ENCODE measurements at regions not wholly inside any gene's neighbourhood (a gene's known extent, or its start where the extent isn't known, plus 50 kb on each side); places are given as distances from the start of the nearest gene placed in this dataset.

DNA sequence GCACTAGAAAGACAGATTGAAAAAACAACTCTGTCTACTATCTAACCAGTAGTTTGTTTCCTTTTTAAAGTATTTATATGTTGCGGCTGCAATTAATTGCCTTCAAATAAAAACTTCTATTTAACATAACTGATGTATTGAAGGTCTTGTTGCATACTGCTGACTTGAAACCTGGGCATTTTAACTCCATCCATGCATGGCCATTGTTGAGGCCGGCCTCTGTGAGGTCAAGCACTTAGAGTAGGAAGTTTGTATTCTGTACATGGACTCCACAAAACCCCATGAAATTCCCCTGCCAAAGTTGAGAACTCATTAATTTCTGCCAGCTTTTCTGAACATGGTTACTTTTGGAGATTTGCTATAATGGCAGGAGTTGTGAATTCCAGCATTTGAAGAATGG is 150.6 kb downstream of the GAS1 start:
- no peak for DNase-seq
- Histone ChIP-seq H3K4me3 (no peak overlapping the region), H3K36me3 (no peaks in the 10 kb centered on the region), H3K27me3 (no peaks in the 10 kb centered on the region), H3K4me1 (peaks cover 0 to 8% (median 2%) of the 10 kb centered on the region in 4 donors), H3K9me3 (no peaks in the 10 kb centered on the region), H3K27ac (no peak overlapping the region)
- WGBS, 2 donors: 84 to 93% methylated on average over 2 of the region's 2 CpGs
- TF ChIP-seq POLR2A (IDR thresholded peaks at IDR 0.05) (no peak), EP300 (IDR thresholded peaks at IDR 0.05) (no peak), POLR2AphosphoS5 (IDR thresholded peaks at IDR 0.05) (no peak)
- TF ChIP-seq, protein P1, sequence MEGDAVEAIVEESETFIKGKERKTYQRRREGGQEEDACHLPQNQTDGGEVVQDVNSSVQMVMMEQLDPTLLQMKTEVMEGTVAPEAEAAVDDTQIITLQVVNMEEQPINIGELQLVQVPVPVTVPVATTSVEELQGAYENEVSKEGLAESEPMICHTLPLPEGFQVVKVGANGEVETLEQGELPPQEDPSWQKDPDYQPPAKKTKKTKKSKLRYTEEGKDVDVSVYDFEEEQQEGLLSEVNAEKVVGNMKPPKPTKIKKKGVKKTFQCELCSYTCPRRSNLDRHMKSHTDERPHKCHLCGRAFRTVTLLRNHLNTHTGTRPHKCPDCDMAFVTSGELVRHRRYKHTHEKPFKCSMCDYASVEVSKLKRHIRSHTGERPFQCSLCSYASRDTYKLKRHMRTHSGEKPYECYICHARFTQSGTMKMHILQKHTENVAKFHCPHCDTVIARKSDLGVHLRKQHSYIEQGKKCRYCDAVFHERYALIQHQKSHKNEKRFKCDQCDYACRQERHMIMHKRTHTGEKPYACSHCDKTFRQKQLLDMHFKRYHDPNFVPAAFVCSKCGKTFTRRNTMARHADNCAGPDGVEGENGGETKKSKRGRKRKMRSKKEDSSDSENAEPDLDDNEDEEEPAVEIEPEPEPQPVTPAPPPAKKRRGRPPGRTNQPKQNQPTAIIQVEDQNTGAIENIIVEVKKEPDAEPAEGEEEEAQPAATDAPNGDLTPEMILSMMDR (IDR thresholded peaks at IDR 0.05): no peak
- no peak for ATAC-seq (ENCODE audit: low FRiP score in 2 of 2)

DNA sequence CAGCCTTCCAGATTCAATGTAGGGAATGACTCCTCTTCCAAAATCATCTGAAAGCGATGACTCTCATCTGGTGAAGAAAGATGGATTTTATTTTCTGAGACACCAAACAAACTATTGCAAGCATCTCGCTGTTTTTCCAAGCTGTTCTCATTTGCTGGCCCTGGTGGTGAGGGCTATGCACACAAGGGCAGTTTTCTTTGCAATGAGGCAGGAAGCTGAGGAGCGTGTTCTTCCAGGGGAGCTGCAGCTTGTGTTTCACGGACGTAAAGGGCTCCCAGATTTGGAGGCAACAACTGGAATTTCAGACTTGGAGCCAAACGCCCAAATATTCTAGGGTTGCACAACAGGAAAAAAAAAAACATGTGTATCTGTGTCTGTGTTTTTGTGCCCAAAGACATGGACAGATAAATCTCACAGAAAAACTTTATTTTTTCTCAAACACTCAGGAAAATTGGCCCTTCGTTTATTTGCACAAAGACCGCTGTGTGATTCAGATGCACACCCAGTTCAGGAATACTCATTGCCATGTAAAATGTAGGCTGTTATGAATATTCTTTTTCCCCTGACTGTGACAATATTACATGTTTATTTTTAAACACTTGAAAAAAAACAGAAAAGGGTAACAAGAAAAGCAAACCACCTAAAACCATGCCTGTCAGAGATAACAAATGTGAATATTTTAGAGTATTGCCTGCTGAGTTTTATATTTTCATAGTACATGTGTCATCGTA is 151.3 kb downstream of the GAS1 start:
- Histone ChIP-seq H3K27me3 (no peaks in the 10 kb centered on the region), H3K9me3 (no peaks in the 10 kb centered on the region), H3K4me3 (no peak overlapping the region), H3K4me1 (peaks cover 0 to 8% (median 2%) of the 10 kb centered on the region in 4 donors), H3K36me3 (no peaks in the 10 kb centered on the region), H3K27ac (no peak overlapping the region)
- 45 to 53% methylated on average over 9 of the region's 9 CpGs for WGBS, 2 donors
- DNase-seq (no peak), ATAC-seq (ENCODE audit: low FRiP score in 2 of 2) (peak in 1 of 2 donors; percentile 87)
- TF ChIP-seq, protein P1 (IDR thresholded peaks at IDR 0.05): no peak
- TF ChIP-seq POLR2AphosphoS5 (IDR thresholded peaks at IDR 0.05) (peak in 1 of 2 donors; percentile 15), POLR2A (IDR thresholded peaks at IDR 0.05) (no peak), EP300 (IDR thresholded peaks at IDR 0.05) (no peak)

DNA sequence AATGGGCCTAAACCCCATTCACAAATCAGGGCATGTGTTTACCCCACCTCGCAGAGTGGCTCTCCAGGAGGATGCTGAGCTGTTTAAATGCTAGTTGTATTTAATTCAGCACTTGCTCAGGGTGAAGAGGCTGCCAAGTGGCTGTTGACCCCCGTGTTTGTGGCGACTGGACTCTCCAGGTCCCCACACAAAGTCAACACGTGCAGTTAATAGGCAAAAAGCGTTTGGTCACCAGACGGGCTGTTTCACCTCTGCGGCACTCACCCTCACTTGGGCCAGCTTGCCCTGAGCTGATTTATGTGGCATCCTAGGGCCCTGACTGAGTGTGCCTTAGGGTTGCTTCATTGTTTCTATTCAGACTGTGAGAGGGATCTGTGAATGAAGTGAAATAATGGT is 152.3 kb downstream of the GAS1 start:
- ATAC-seq (ENCODE audit: low FRiP score in 2 of 2) (peak; percentile 35 to 86), DNase-seq (peak in 1 of 2 donors; percentile 87)
- Histone ChIP-seq H3K27me3 (no peaks in the 10 kb centered on the region), H3K4me3 (no peak overlapping the region), H3K36me3 (no peaks in the 10 kb centered on the region), H3K9me3 (no peaks in the 10 kb centered on the region), H3K27ac (no peak overlapping the region), H3K4me1 (peaks cover 0 to 8% (median 2%) of the 10 kb centered on the region in 4 donors)
- 27 to 55% methylated on average over 3 to 7 of the region's 7 CpGs for WGBS, 2 donors
- TF ChIP-seq POLR2A (IDR thresholded peaks at IDR 0.05) (no peak), EP300 (IDR thresholded peaks at IDR 0.05) (peak in 1 of 4 donors; percentile 45), POLR2AphosphoS5 (IDR thresholded peaks at IDR 0.05) (peak in 1 of 2 donors; percentile 75)

DNA sequence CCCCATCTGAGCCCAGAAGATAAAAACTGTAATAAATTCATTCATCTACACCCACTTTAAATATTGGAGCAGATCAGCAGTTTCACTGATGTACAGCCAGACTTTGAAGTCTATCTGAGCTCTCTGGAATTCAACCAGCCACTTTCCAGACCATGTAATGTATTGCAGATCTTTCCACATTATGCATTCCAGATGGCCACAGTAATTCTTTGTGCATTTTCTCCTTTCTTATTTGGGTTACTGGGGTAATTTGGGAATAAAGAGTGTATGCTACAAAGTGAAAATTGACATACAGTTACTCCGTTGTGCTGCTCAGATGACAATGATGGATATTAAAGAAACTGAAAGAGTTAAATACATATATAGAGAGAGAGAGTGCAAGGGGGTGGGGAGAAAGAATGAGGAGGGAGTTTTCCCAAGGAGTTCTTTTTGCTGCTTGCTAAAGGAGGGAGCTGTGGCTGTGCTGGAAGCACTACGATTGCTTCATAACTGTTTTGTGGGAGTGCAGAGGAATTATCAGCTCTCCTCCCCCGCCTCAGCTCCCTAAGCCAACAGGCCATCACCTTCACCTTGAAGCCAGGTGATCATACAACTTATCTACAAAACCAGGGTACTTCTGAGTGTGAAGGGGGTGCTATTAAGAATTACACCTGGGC is 152.8 kb downstream of the GAS1 start:
- Histone ChIP-seq H3K27ac (no peak overlapping the region), H3K36me3 (no peaks in the 10 kb centered on the region), H3K4me3 (no peak overlapping the region), H3K9me3 (no peaks in the 10 kb centered on the region), H3K4me1 (peaks cover 0 to 8% (median 2%) of the 10 kb centered on the region in 4 donors), H3K27me3 (no peaks in the 10 kb centered on the region)
- WGBS, 2 donors: 49 to 61% methylated on average over 3 of the region's 3 CpGs
- TF ChIP-seq POLR2A (IDR thresholded peaks at IDR 0.05) (no peak), POLR2AphosphoS5 (IDR thresholded peaks at IDR 0.05) (no peak), EP300 (IDR thresholded peaks at IDR 0.05) (no peak)
- TF ChIP-seq, protein P1 (IDR thresholded peaks at IDR 0.05): no peak
- peak in 1 of 2 donors; percentile 65 for ATAC-seq (ENCODE audit: low FRiP score in 2 of 2)
- no peak for DNase-seq

DNA sequence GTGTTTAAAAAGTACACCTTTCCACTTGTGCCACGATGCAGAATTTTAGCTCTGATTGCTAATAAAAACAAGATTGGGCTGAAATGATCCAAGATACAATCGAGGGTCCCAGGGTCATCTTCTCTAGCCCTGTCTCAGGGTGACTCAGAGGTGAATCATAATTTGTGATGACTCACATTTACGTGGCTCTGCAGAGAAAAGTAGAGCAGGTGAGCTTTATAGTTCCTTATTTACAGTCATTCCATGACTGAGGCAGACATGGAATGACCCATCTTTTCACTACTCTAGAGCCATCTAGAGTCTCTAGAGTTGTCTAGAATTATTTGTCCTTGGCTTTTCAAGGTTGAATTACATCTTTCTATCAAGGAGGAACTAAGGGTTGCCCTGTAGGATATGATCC is 155.2 kb downstream of the GAS1 start:
- TF ChIP-seq POLR2A (IDR thresholded peaks at IDR 0.05) (no peak), POLR2AphosphoS5 (IDR thresholded peaks at IDR 0.05) (no peak), EP300 (IDR thresholded peaks at IDR 0.05) (no peak)
- TF ChIP-seq, protein P1 (IDR thresholded peaks at IDR 0.05): no peak
- peaks cover 0 to 8% (median 2%) of the 10 kb centered on the region in 4 donors for H3K4me1 ChIP-seq
- H3K36me3 ChIP-seq: no peaks in the 10 kb centered on the region
- DNase-seq: no peak
- no peak overlapping the region for H3K27ac ChIP-seq
- H3K4me3 ChIP-seq: no peak overlapping the region
- WGBS, 2 donors: 75 to 84% methylated on average over 3 of the region's 3 CpGs
- no peaks in the 10 kb centered on the region for H3K27me3 ChIP-seq
- ATAC-seq (ENCODE audit: low FRiP score in 2 of 2): no peak
- no peaks in the 10 kb centered on the region for H3K9me3 ChIP-seq
